T-helper 2 cell treated with Interferon-gamma antibody and Interleukin-4, amounts not matched to agents 5 μg/mL and 100 μg/mL, for 36 hours (primary cell): ENCODE measurements at regions not wholly inside any gene's neighbourhood (a gene's known extent, or its start where the extent isn't known, plus 50 kb on each side); places are given as distances from the start of the nearest gene placed in this dataset.
A peak's percentile ranks its signal among the peaks of the same experiment; 100 is the strongest.

Experiments used
- DNase-seq: peaks from one replicate; pipeline ENCODE4 v3.0.0; 2021; ENCODE audit warnings: low spot score
- H3K27ac Mint-ChIP-seq: one replicate; pipeline ENCODE4 v1.8.0; 2021; ENCODE audit warnings: mild to moderate bottlenecking, mixed read lengths
- H3K27me3 Mint-ChIP-seq: one replicate; pipeline ENCODE4 v1.8.0; 2021; ENCODE audit warnings: low read depth, mixed read lengths
- H3K36me3 Mint-ChIP-seq: one replicate; pipeline ENCODE4 v1.8.0; 2021; ENCODE audit warnings: low read depth, mixed read lengths
- H3K4me1 Mint-ChIP-seq: one replicate; pipeline ENCODE4 v1.8.0; 2021; ENCODE audit warnings: low read depth, mixed read lengths
- H3K4me3 Mint-ChIP-seq: one replicate; pipeline ENCODE4 v1.8.0; 2022; ENCODE audit warnings: mild to moderate bottlenecking, moderate library complexity, mixed read lengths
- H3K9me3 Mint-ChIP-seq: one replicate; pipeline ENCODE4 v1.8.0; 2021; ENCODE audit warnings: mixed read lengths

DNA sequence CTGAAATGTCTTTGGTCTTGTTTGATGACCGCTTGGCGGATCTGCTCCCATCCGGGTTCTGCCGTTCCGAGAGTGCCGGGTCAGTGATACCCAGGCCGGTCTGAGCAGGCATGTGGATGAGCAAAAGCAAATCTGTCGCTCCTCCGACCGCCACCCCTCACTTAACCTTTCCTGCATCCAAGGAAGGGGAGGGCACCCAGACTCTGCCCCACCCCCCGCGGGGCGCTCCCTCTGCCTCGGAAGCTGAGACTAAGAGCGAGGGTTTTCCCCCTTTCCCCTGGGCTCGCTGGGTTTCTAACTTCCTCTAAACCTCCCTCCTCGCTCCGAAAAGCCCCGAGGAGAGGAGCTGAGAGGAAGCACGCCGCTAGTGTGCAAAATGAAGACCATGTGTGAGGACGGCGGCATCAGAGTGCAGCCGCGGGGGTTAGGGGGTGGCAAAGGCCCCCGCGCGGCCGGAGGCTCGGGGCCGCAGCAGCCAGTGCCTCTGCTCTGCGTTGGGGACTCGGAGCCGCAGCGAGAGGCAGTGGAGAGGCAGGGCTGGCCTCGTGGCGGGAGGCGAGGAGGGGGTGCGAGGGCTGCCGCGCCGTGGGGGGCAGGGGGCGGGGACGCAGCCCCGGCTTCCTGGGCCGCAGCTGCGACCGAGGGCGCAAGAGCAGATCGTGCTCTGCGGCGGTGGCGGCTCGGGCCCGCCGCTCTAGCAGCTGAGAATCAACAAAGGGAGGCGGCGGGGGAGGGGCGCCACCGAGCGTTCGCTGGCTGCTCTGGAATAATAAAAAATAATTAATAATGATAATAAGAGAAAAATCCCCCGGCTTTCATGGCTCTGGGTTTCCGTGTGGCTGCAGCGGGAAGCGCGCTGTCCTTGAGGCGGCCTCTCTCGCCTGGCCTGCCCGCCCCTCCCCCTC lies 55.8 kb upstream of the BCOR start:
- Mint-ChIP-seq H3K27me3 (no peaks in the 10 kb centered on the region), H3K4me3 (peak overlapping the region; percentile 79), H3K4me1 (peaks cover 15% of the 10 kb centered on the region), H3K27ac (peak overlapping the region; percentile 70), H3K36me3 (no peaks in the 10 kb centered on the region), H3K9me3 (no peaks in the 10 kb centered on the region)
- DNase-seq = peak; percentile 71

DNA sequence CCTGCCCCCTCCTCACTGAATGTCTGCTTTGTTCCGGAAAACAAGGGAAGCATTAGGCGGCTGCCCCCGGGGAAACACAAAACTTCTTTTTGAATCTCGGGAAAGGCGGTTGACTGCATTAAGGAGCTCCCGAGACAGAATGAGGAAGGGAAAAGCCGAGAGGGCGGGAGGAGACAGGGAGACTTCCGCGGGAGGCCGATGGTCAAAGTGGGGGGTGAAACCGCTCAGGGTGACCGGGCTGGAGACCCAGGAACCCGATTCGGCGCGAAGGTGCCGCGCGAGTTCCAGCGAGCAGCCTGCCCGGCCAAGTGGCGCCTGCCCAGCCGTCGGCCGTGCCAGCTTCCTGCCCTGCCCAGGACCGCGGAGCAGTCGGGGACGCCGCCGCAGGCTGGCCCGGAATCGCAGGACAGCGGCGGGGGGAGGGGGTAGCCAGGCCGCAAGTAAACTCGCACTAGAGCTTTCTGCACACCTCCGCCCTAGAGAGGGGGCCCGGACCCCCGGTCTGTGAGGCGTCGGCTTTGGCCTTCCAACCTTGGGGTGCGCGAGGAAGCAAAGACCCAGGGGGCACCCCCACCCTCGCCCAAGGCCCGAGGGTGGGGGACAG lies 55.1 kb upstream of the BCOR start:
- Mint-ChIP-seq H3K9me3 (no peaks in the 10 kb centered on the region), H3K27me3 (no peaks in the 10 kb centered on the region), H3K4me1 (peaks cover 19% of the 10 kb centered on the region), H3K36me3 (no peaks in the 10 kb centered on the region), H3K4me3 (peak overlapping the region; percentile 79), H3K27ac (no peak overlapping the region)
- no peak for DNase-seq

- peaks cover 14% of the 10 kb centered on the region for H3K4me1 Mint-ChIP-seq
- no peak for DNase-seq
- no peaks in the 10 kb centered on the region for H3K36me3 Mint-ChIP-seq
- H3K9me3 Mint-ChIP-seq = no peaks in the 10 kb centered on the region
- no peaks in the 10 kb centered on the region for H3K27me3 Mint-ChIP-seq
- peak overlapping the region; percentile 40 for H3K4me3 Mint-ChIP-seq
- H3K27ac Mint-ChIP-seq = no peak overlapping the region
These were observed 54.5 kb upstream of the BCOR start for GRCh38 chrX:40152173-40152711.

- no peak for DNase-seq
- Mint-ChIP-seq H3K36me3 (no peaks in the 10 kb centered on the region), H3K27me3 (no peaks in the 10 kb centered on the region), H3K4me3 (no peak overlapping the region), H3K27ac (no peak overlapping the region), H3K9me3 (no peaks in the 10 kb centered on the region), H3K4me1 (peaks cover 13% of the 10 kb centered on the region)
These were observed 53.7 kb upstream of the BCOR start for GRCh38 chrX:40151211-40152172.

DNA sequence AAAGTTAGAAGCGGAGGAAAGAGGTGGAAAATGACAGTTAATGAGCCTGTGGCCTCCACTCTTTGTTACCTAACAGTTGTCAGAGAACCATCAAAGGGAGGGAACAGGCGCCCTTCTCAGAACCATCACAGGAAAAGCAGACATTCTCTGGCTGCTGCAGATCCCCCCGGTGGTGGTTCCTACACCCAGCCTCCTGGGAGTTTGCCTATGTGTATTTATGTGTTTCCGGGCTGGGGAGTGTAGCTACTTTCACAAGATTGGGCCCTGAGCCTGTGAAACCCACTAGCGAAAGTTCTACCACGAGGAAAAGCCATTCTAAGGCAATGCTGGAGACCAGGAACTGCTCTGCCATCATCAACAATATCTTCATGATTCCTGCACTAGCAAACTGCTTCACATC lies 52.7 kb upstream of the BCOR start:
- H3K27me3 Mint-ChIP-seq = no peaks in the 10 kb centered on the region

GRCh38 chrX:40149286-40150175 lies 51.8 kb upstream of the BCOR start:
- Mint-ChIP-seq H3K4me3 (no peak overlapping the region), H3K36me3 (no peaks in the 10 kb centered on the region), H3K4me1 (peaks cover 11% of the 10 kb centered on the region), H3K27me3 (no peaks in the 10 kb centered on the region), H3K9me3 (no peaks in the 10 kb centered on the region), H3K27ac (no peak overlapping the region)
- no peak for DNase-seq

More for the DNA sequence above, 52.7 kb upstream of the BCOR start:
- H3K9me3 Mint-ChIP-seq = no peaks in the 10 kb centered on the region
- peaks cover 13% of the 10 kb centered on the region for H3K4me1 Mint-ChIP-seq
- no peaks in the 10 kb centered on the region for H3K36me3 Mint-ChIP-seq
- no peak overlapping the region for H3K27ac Mint-ChIP-seq
- no peak overlapping the region for H3K4me3 Mint-ChIP-seq
- no peak for DNase-seq

GRCh38 chrX:40148385-40149285 lies 50.9 kb upstream of the BCOR start:
- no peak for DNase-seq
- Mint-ChIP-seq H3K9me3 (no peaks in the 10 kb centered on the region), H3K36me3 (no peaks in the 10 kb centered on the region), H3K27ac (no peak overlapping the region), H3K27me3 (no peaks in the 10 kb centered on the region), H3K4me3 (peak overlapping the region; percentile 38), H3K4me1 (peaks cover 11% of the 10 kb centered on the region)

DNA sequence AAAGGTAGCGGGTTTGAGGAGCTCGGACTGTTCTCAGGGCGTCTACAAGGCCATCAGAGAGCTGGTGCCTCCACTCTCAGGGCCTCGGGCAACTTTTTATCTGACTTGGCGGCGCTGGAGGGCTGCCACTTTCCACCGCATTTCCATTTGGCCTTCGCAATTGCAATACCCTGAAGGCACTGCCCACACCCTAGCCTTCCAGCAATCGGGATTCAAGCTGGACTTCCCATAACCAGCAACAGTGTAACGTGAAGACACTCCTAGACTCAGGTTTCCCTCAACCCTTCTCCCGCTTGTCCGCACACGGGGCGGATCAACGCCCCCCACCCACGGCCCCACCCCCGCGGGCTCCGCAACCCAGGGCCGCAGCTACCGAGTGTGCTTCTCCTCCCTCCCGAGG lies 50.2 kb upstream of the BCOR start:
- H3K9me3 Mint-ChIP-seq = no peaks in the 10 kb centered on the region
- peak overlapping the region; percentile 38 for H3K4me3 Mint-ChIP-seq
- H3K27me3 Mint-ChIP-seq = no peaks in the 10 kb centered on the region
- no peaks in the 10 kb centered on the region for H3K36me3 Mint-ChIP-seq
- no peak overlapping the region for H3K27ac Mint-ChIP-seq
- DNase-seq = no peak
- peaks cover 9% of the 10 kb centered on the region for H3K4me1 Mint-ChIP-seq
